Hematopoietic multipotent progenitor cell treated with erythropoietin and hydrocortisone succinate and interleukin-3 and kit ligand, for 6 days (in vitro differentiated cells): ENCODE measurements at regions not wholly inside any gene's neighbourhood (a gene's known extent, or its start where the extent isn't known, plus 50 kb on each side); places are given as distances from the start of the nearest gene placed in this dataset.

ENCODE experiments used
- DNase-seq: peaks from one replicate; pipeline ENCODE4 v3.0.0-alpha.2; 2015

DNA sequence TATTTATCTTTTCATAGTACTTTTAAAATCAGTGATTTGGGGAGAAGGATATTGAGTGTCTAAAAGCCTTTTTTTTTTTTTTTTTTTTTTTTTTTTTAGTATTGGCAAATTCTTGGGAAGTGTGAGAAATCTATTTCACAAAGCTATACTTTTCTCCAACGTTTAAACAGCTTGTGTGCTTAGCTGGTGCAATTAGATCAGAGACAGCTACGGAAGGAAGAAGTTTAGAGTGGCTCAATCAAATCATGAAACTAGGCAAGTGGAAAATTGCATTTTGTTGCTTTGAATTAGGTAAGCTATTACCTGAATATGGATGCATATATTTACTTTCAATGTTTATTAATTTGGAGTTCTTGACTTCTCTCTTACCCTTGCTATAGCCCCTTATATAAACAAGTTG lies 1001.9 kb downstream of the PDHA2 start:
- no peak for DNase-seq

GRCh38 chr4:96844858-96845490 lies 1005.1 kb downstream of the PDHA2 start:
- no peak for DNase-seq

- DNase-seq = no peak
Measured at GRCh38 chr4:96845819-96846218, 1005.9 kb downstream of the PDHA2 start.

DNA sequence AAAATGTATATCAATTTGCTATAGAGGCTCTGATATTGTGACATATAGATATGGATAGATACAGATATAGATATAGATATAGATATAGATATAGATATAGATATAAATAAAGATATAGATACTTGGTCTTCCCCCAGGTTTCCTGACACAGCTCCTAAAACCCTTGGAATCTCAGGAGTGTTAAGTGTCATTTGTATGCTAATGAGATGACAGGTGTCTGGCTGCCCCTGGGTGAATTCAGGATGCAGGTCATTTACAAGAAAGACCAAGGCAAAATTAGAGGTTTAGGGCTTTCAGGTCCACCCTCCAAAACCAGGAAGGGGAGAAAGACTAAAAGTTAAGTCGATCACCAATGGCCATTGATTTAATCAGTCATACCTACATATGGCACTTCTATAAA lies 1034.8 kb downstream of the PDHA2 start:
- DNase-seq = no peak

GRCh38 chr4:96879527-96879926 lies 1039.6 kb downstream of the PDHA2 start:
- DNase-seq = no peak

- no peak for DNase-seq
Measured at GRCh38 chr4:96887857-96888256, 1048.0 kb downstream of the PDHA2 start.

DNA sequence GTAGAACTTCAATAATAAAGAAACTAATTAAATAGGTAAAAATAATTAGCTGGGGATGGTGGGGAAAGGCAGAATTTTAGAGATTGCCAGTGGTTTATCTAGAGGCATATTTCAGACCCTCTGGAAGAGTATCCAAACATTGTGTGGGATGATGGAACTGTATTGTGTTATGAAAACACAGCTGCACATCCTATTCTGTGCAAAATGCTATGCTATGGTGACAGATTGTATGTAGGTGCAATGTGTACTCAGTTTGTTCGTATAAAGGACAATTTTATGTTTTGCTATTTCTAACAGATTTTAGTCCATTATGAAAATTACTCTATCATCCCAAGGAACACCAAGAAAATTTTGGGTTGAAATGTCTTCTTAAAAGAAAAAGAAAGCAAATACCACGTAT lies 1054.7 kb downstream of the PDHA2 start:
- DNase-seq = no peak

GRCh38 chr4:96895826-96896225 lies 1055.9 kb downstream of the PDHA2 start:
- DNase-seq = no peak

GRCh38 chr4:96912716-96913115 lies 1072.8 kb downstream of the PDHA2 start:
- no peak for DNase-seq

DNA sequence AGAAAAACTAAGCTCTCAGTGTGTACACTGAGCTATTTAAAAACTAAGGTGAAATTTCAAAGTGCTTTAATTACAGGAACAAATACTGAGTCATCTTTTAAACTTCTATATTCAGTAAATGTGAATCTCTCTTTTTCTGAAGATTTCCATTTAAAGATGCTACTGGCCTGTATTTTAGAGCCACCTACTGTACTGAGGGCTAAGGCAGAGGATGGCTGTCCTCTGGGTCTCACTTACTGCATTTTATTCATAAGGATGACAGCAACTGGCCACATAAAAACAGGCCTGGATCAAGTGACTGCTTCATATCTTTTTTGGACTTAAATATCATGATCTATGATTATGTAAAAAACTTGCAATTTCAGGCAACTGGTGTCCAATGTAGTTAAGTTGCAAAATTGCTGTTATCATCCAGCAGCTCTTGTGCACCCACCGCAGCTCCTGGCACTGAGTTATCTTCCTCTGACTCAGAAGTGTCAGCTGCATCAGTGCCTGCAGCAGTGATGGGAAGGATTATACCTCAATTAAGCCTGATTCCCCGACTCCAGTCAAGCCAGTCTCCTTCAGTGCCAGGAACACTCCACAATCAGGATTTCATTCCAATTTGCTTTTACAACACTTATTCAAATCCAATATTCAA lies 1073.7 kb downstream of the PDHA2 start:
- peak; percentile 33 for DNase-seq

DNA sequence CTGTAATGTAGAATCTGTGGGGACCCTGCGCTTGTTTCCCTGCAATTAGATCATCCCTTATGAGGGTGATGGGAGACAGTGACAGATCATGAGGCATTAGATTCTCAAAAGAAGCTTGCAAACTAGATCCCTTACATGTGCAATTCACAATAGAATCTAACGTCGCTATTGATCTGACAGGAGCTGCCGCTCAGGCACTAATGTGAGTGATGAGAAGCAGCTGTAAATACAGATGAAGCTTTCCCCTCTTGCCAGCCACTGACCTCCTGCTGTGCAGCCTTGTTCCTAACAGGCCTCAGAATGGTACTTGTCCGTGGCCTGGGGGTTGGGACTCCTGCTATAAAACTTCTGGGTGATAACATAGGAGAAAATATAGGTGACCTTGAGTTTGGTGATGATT lies 1076.8 kb downstream of the PDHA2 start:
- DNase-seq = no peak

DNA sequence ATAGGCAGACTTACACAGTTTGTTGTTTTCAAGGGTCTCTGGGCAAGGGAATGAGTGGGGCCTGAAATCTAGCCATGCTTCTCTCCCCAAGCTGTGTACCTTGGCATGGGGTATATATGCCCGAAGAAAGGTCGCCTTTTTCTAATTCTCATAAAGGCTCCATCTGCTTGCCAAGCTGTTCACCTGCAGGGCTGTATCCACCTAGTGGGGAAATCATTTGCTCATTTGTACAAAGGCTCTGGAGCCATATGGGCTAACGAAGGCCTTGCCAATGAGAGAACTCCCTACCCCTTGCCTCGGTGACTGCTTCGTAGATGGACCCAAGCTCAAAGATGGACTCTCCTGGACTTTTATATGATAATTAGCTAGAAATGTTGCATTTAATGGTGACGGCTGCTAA lies 1097.0 kb downstream of the PDHA2 start:
- no peak for DNase-seq

- DNase-seq = no peak
Measured at GRCh38 chr4:96946552-96946951, 1106.7 kb downstream of the PDHA2 start.

DNA sequence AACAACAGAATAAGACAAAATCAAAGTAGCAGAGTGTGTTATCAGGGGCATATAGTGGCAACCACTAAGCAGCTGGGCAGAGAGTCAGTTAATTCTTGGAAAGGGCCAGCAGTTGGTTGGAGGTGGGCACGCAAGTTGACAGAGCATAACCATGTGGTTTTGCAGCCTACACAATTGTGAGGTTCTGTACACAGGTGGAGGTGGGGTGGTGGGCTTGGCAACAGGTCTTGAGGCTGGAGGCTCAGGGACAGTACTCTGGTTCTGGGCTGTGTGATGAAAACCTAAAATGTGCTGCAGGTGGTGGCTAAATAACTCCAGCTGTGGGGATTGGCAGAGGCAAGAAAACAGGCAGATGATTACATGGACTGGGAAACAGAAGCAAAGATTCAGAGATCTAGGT lies 1112.7 kb downstream of the PDHA2 start:
- DNase-seq = no peak

- DNase-seq = no peak
Measured at GRCh38 chr4:96955226-96955625, 1115.3 kb downstream of the PDHA2 start.

GRCh38 chr4:96955691-96956090 lies 1115.8 kb downstream of the PDHA2 start:
- no peak for DNase-seq

DNA sequence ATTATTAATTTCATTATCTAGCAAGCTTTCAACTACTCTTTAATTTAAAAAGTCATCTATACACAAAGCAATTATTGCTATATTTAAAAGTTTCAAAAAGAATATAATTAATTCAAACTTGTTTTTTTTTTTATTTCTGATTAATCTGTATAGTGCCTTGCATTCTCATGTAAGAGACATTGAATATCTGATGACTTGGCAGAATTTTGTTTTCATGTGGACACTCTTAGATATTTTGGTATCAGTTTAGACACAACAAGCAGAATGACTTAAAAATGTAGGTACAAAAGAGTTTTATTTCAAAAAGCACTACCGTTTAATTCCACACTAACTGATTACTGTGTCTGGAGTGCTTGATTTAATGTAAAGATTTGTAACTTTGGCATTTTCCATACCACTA lies 1129.6 kb downstream of the PDHA2 start:
- no peak for DNase-seq

GRCh38 chr4:96972920-96973319 lies 1133.0 kb downstream of the PDHA2 start:
- no peak for DNase-seq

DNA sequence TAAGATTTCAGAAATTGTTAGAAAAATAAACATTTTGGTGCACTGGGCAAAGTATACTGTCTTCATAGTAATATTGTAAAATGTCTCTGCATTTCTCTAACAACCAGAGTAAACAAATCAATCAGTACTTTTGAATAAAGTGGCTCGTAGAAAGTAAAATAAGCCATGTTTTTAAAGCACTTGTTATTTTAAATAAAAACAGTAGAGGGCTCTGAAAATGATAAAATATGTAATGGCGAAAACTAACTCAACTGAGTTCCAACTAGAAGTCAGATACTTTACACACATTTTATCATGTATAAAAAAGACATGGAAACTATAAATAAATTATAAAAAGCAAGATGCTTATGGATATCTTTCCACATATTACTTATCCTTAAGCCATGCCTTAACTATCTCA lies 1134.4 kb downstream of the PDHA2 start:
- no peak for DNase-seq

- no peak for DNase-seq
Measured at GRCh38 chr4:96983830-96984229, 1143.9 kb downstream of the PDHA2 start.

GRCh38 chr4:96986816-96987215 lies 1146.9 kb downstream of the PDHA2 start:
- DNase-seq = no peak

GRCh38 chr4:96991083-96991482 lies 1151.2 kb downstream of the PDHA2 start:
- DNase-seq = no peak

GRCh38 chr4:96992443-96992842 lies 1150.8 kb downstream of the STPG2 start:
- DNase-seq = no peak

- peak; percentile 5 for DNase-seq
Measured at GRCh38 chr4:96993560-96993959, 1149.7 kb downstream of the STPG2 start.

GRCh38 chr4:97003715-97004114 lies 1139.6 kb downstream of the STPG2 start:
- DNase-seq = no peak
